Fibroblast of lung (primary cell): ENCODE measurements at regions not wholly inside any gene's neighbourhood (a gene's known extent, or its start where the extent isn't known, plus 50 kb on each side); places are given as distances from the start of the nearest gene placed in this dataset.

ENCODE experiments used
- DNase-seq, 2 donors: peaks; one replicate each; pipeline versions ENCODE4 v3.0.0 to v3.0.0-alpha.2; 2010; ENCODE audit warnings: low read depth in 2 of 2
- H2AFZ ChIP-seq: 2 replicates; pipeline ENCODE4 v1.5.1; 2012; ENCODE audit warnings: low read length, control low read depth, inconsistent platforms
- H3K27ac ChIP-seq: 2 replicates; pipeline ENCODE4 v1.5.1; 2011; ENCODE audit warnings: low read length, control low read depth; ENCODE audit not compliant: insufficient read depth
- H3K27me3 ChIP-seq: 2 replicates; pipeline ENCODE4 v1.5.1; 2011; ENCODE audit warnings: mild to moderate bottlenecking, low read length; ENCODE audit not compliant: control insufficient read depth, insufficient read depth
- H3K36me3 ChIP-seq: 2 replicates; pipeline ENCODE4 v1.5.1; 2011; ENCODE audit warnings: low read length; ENCODE audit not compliant: control insufficient read depth, insufficient read depth
- H3K4me1 ChIP-seq: 2 replicates; pipeline ENCODE4 v1.5.1; 2011; ENCODE audit warnings: low read length; ENCODE audit not compliant: control insufficient read depth, insufficient read depth; ENCODE audit errors: extremely low read depth
- H3K4me2 ChIP-seq: 2 replicates; pipeline ENCODE4 v1.5.1; 2011; ENCODE audit warnings: low read length, control low read depth; ENCODE audit not compliant: insufficient read depth; ENCODE audit errors: extremely low read depth
- H3K4me3 ChIP-seq, 4 experiments: fragments of 200-600 bp in 1 of 4; sonication (generic) in 1 of 4; replicated peaks in 1 of 4; 2 replicates each; pipeline ENCODE4 v1.5.1; 2011 to 2016; ENCODE audit warnings: low read length in 4 of 4, low read depth in 3 of 4, mild to moderate bottlenecking in 3 of 4, control low read depth in 2 of 4, inconsistent platforms in 1 of 4, mixed read lengths in 1 of 4; ENCODE audit not compliant: insufficient read depth in 1 of 4; ENCODE audit errors: control extremely low read depth in 1 of 4
- H3K79me2 ChIP-seq: 2 replicates; pipeline ENCODE4 v1.5.1; 2012; ENCODE audit warnings: mild to moderate bottlenecking, low read length, inconsistent platforms; ENCODE audit not compliant: control insufficient read depth, insufficient read depth
- H3K9ac ChIP-seq: 2 replicates; pipeline ENCODE4 v1.5.1; 2011; ENCODE audit warnings: mild to moderate bottlenecking, low read length, control low read depth; ENCODE audit not compliant: insufficient read depth
- H3K9me3 ChIP-seq: 2 replicates; pipeline ENCODE4 v1.5.1; 2012; ENCODE audit warnings: low read depth, low read length; ENCODE audit not compliant: control insufficient read depth, insufficient read depth
- H4K20me1 ChIP-seq: 2 replicates; pipeline ENCODE4 v1.5.1; 2011; ENCODE audit warnings: low read length; ENCODE audit not compliant: control insufficient read depth, insufficient read depth; ENCODE audit errors: extremely low read depth
- CTCF ChIP-seq, 2 donors: IDR thresholded peaks in 1 of 2; conservative IDR thresholded peaks in 1 of 2; 1 replicate in 1 of 2; 2 replicates in 1 of 2; pipeline ENCODE4 v1.5.1; 2011 to 2012; ENCODE audit warnings: low read length in 2 of 2, control low read depth in 1 of 2, inconsistent platforms in 1 of 2, low read depth in 1 of 2, mild to moderate bottlenecking in 1 of 2
- EZH2 ChIP-seq: IDR thresholded peaks from 2 replicates; pipeline ENCODE4 v1.5.1; 2012; ENCODE audit warnings: low read length, control low read depth, mild to moderate bottlenecking; ENCODE audit errors: missing control alignments

- Histone ChIP-seq H3K4me3 (no peak overlapping the region), H3K36me3 (no peaks in the 10 kb centered on the region), H3K9ac (no peak overlapping the region), H3K4me2 (no peak overlapping the region), H3K79me2 (no peaks in the 10 kb centered on the region), H2AFZ (no peak overlapping the region), H3K27ac (no peak overlapping the region), H3K27me3 (no peaks in the 10 kb centered on the region), H3K4me1 (no peaks in the 10 kb centered on the region), H4K20me1 (no peaks in the 10 kb centered on the region), H3K9me3 (no peaks in the 10 kb centered on the region)
- no peak for TF ChIP-seq EZH2
- TF ChIP-seq CTCF (conservative IDR thresholded peaks at IDR 0.05 in 1 of 2, IDR thresholded peaks at IDR 0.05 in 1 of 2; ENCODE audit: low read depth in 1 of 2, low read length in 2 of 2): no peak
- DNase-seq: no peak
Measured at GRCh38 chr3:5675319-5675718, 487.8 kb downstream of the EDEM1 start.

- Histone ChIP-seq H3K4me3 (no peak overlapping the region), H3K9me3 (no peaks in the 10 kb centered on the region), H3K4me2 (no peak overlapping the region), H3K27ac (no peak overlapping the region), H3K9ac (no peak overlapping the region), H3K4me1 (no peaks in the 10 kb centered on the region), H3K36me3 (no peaks in the 10 kb centered on the region), H3K79me2 (no peaks in the 10 kb centered on the region), H3K27me3 (no peaks in the 10 kb centered on the region), H4K20me1 (no peaks in the 10 kb centered on the region), H2AFZ (no peak overlapping the region)
- no peak for TF ChIP-seq CTCF (conservative IDR thresholded peaks at IDR 0.05 in 1 of 2, IDR thresholded peaks at IDR 0.05 in 1 of 2; ENCODE audit: low read depth in 1 of 2, low read length in 2 of 2)
- no peak for TF ChIP-seq EZH2
- DNase-seq: no peak
Measured at GRCh38 chr3:5677555-5677954, 490.0 kb downstream of the EDEM1 start.

DNA sequence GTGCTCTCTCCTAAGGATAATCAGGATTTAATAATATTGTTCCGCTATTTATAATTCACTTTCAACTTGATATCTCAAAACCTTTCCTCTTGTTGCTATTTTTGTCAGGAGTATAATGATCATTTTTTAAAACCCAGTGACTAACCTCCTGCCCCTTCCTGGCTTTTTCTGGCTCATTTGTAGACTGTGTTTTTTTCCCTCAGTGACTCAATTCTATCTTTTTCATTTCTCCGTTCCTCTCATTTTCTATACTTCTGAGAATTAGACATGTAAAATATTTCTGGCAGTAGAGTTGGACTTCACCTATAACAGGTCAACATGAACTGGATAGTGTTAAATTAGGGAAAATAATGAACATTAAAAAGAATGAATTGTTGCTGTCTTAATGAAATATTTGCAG is 490.7 kb downstream of the EDEM1 start:
- Histone ChIP-seq H3K27me3 (no peaks in the 10 kb centered on the region), H3K9me3 (no peaks in the 10 kb centered on the region), H3K36me3 (no peaks in the 10 kb centered on the region), H3K4me2 (no peak overlapping the region), H3K4me3 (no peak overlapping the region), H3K9ac (no peak overlapping the region), H3K4me1 (no peaks in the 10 kb centered on the region), H3K79me2 (no peaks in the 10 kb centered on the region), H4K20me1 (no peaks in the 10 kb centered on the region), H2AFZ (no peak overlapping the region), H3K27ac (no peak overlapping the region)
- no peak for DNase-seq
- TF ChIP-seq EZH2 (no peak), CTCF (conservative IDR thresholded peaks at IDR 0.05 in 1 of 2, IDR thresholded peaks at IDR 0.05 in 1 of 2; ENCODE audit: low read depth in 1 of 2, low read length in 2 of 2) (no peak)
